Subcutaneous abdominal adipose tissue (tissue), 5 donors: ENCODE measurements at regions not wholly inside any gene's neighbourhood (a gene's known extent, or its start where the extent isn't known, plus 50 kb on each side); places are given as distances from the start of the nearest gene placed in this dataset.

ENCODE experiments used
- H3K27ac ChIP-seq: one replicate; pipeline ENCODE4 v1.7.0; 2013; ENCODE audit warnings: low read depth, mild to moderate bottlenecking, inconsistent platforms, low read length, moderate library complexity
- H3K27me3 ChIP-seq, 5 donors: one replicate each; pipeline ENCODE4 v1.7.0; 2013; ENCODE audit warnings: low read length in 5 of 5, inconsistent platforms in 1 of 5; ENCODE audit not compliant: control insufficient read depth in 5 of 5, insufficient read depth in 4 of 5
- H3K36me3 ChIP-seq, 5 donors: one replicate each; pipeline ENCODE4 v1.7.0; 2013; ENCODE audit warnings: low read length in 5 of 5; ENCODE audit not compliant: control insufficient read depth in 5 of 5, insufficient read depth in 5 of 5
- H3K4me1 ChIP-seq, 5 donors: one replicate each; pipeline ENCODE4 v1.7.0; 2013; ENCODE audit warnings: low read length in 5 of 5, mild to moderate bottlenecking in 3 of 5, moderate library complexity in 1 of 5; ENCODE audit not compliant: control insufficient read depth in 5 of 5, insufficient read depth in 5 of 5
- H3K4me3 ChIP-seq, 5 donors: one replicate each; pipeline ENCODE4 v1.7.0; 2013; ENCODE audit warnings: low read length in 5 of 5, low read depth in 1 of 5
- H3K9ac ChIP-seq, 5 donors: one replicate each; pipeline ENCODE4 v1.7.0; 2013; ENCODE audit warnings: low read length in 5 of 5, mild to moderate bottlenecking in 4 of 5, moderate library complexity in 3 of 5
- H3K9me3 ChIP-seq, 5 donors: one replicate each; pipeline ENCODE4 v1.7.0; 2013; ENCODE audit warnings: low read length in 5 of 5; ENCODE audit not compliant: control insufficient read depth in 5 of 5
- donor health status: healthy.
- donor health status: healthy.
- donor health status: healthy.
- donor health status: healthy.
- donor health status: healthy.

DNA sequence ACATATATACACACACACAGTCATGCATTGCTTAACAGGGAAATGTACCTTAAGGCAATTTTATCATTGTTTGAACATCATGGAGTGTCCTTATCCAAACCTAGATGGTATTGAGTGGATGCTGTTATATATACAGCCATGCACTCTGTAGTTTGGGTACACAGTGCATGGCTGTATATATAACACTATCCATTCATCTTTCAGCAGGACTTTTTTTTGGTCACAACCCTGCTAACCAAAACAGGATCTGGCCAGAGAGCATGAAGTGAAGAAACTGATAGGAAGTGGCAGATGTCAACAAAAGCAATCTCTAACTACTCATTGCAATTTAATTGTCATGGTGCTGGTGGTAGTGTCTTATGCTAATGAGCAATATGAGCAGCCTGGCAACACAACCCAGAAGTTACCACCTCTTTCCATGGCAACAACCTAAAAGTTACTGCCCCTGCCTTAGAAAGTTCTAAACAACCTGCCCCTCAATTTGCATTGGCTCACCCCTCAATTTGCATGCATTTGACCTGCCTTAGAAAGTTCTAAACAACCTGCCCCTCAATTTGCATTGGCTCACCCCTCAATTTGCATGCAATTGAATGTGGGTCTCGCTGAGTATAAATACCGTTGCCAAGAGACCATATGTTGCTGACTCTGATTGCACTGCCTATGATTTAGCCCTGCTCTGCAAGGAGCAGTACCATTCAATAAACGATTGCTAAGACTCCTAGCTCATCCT lies 434.9 kb downstream of the DSEL start:
- no peak overlapping the region for H3K4me3 ChIP-seq
- no peaks in the 10 kb centered on the region for H3K9me3 ChIP-seq
- H3K27ac ChIP-seq, result no peak overlapping the region
- H3K36me3 ChIP-seq, result no peaks in the 10 kb centered on the region
- H3K9ac ChIP-seq, result no peak overlapping the region
- H3K27me3 ChIP-seq, result no peaks in the 10 kb centered on the region
- no peaks in the 10 kb centered on the region for H3K4me1 ChIP-seq

DNA sequence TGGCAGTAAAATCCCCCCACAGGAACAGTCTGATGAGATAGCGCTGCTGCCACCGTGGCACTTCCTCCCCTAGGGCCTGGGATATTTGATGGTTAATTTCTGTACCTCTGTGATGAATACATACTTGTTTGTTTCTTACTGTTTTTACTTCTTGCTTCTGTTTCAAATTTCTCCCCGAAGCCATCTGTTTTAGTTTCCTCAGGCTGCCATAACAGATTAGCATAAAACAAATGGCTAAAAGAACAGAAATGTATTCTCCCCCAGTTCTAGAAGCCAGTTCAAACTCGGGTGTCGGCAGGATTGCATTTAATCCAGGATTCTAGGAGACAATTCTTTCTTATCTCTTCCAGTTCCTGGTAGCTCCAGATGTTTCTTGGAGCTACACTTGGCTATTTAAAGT lies 435.9 kb downstream of the DSEL start:
- no peak overlapping the region for H3K27ac ChIP-seq
- no peaks in the 10 kb centered on the region for H3K4me1 ChIP-seq
- H3K9ac ChIP-seq, result no peak overlapping the region
- no peaks in the 10 kb centered on the region for H3K27me3 ChIP-seq
- H3K36me3 ChIP-seq, result no peaks in the 10 kb centered on the region
- no peak overlapping the region for H3K4me3 ChIP-seq
- no peaks in the 10 kb centered on the region for H3K9me3 ChIP-seq

DNA sequence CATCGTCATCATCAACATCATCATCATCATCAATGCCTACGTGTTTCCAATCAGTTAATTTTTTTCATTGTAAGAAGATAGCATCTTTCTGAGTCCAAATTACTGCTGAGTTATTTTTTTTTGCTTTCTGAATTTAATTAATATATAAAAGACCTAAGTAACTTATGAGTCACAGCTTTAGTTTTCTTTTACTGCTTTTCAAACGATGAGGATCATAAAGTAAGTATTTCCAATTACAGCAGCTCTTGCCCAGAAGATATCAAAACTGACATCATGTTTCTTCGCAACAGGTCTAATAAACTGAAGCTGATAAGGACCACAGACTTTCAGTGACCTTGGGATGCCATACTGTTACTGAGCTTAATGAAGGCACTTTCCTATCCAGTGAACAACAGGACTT lies 442.2 kb downstream of the DSEL start:
- H3K27me3 ChIP-seq, result no peaks in the 10 kb centered on the region
- H3K9me3 ChIP-seq, result no peaks in the 10 kb centered on the region
- no peak overlapping the region for H3K9ac ChIP-seq
- H3K4me1 ChIP-seq, result no peaks in the 10 kb centered on the region
- no peaks in the 10 kb centered on the region for H3K36me3 ChIP-seq
- no peak overlapping the region for H3K4me3 ChIP-seq
- H3K27ac ChIP-seq, result no peak overlapping the region

- H3K27me3 ChIP-seq, result no peaks in the 10 kb centered on the region
- no peak overlapping the region for H3K4me3 ChIP-seq
- H3K9me3 ChIP-seq, result no peaks in the 10 kb centered on the region
- no peaks in the 10 kb centered on the region for H3K4me1 ChIP-seq
- H3K36me3 ChIP-seq, result no peaks in the 10 kb centered on the region
- no peak overlapping the region for H3K9ac ChIP-seq
- H3K27ac ChIP-seq, result no peak overlapping the region
Observed at GRCh38 chr18:67072791-67073190, 443.7 kb downstream of the DSEL start.

- Histone ChIP-seq H3K4me1 (no peaks in the 10 kb centered on the region), H3K9me3 (no peaks in the 10 kb centered on the region), H3K36me3 (no peaks in the 10 kb centered on the region), H3K9ac (no peak overlapping the region), H3K27me3 (no peaks in the 10 kb centered on the region), H3K27ac (no peak overlapping the region), H3K4me3 (no peak overlapping the region)
Observed at GRCh38 chr18:67068608-67069007, 447.9 kb downstream of the DSEL start.

- Histone ChIP-seq H3K4me3 (no peak overlapping the region), H3K9me3 (peaks cover 0 to 3% (median 0%) of the 10 kb centered on the region in 5 donors), H3K27me3 (no peaks in the 10 kb centered on the region)
Observed at GRCh38 chr18:67047334-67047733, 443.4 kb upstream of the CDH19 start.

GRCh38 chr18:67043276-67043675 lies 439.4 kb upstream of the CDH19 start:
- Histone ChIP-seq H3K27me3 (no peaks in the 10 kb centered on the region), H3K9me3 (peaks cover 0 to 3% (median 0%) of the 10 kb centered on the region in 5 donors), H3K36me3 (no peaks in the 10 kb centered on the region), H3K27ac (no peak overlapping the region), H3K4me3 (no peak overlapping the region), H3K9ac (no peak overlapping the region), H3K4me1 (no peaks in the 10 kb centered on the region)

More at GRCh38 chr18:67047334-67047733, 443.4 kb upstream of the CDH19 start:
- Histone ChIP-seq H3K27ac (no peak overlapping the region), H3K4me1 (no peaks in the 10 kb centered on the region), H3K9ac (no peak overlapping the region), H3K36me3 (no peaks in the 10 kb centered on the region)

GRCh38 chr18:67041334-67041733 lies 437.4 kb upstream of the CDH19 start:
- Histone ChIP-seq H3K27ac (no peak overlapping the region), H3K9me3 (peaks cover 0 to 3% (median 0%) of the 10 kb centered on the region in 5 donors), H3K36me3 (no peaks in the 10 kb centered on the region), H3K9ac (no peak overlapping the region), H3K27me3 (no peaks in the 10 kb centered on the region), H3K4me3 (no peak overlapping the region), H3K4me1 (no peaks in the 10 kb centered on the region)

DNA sequence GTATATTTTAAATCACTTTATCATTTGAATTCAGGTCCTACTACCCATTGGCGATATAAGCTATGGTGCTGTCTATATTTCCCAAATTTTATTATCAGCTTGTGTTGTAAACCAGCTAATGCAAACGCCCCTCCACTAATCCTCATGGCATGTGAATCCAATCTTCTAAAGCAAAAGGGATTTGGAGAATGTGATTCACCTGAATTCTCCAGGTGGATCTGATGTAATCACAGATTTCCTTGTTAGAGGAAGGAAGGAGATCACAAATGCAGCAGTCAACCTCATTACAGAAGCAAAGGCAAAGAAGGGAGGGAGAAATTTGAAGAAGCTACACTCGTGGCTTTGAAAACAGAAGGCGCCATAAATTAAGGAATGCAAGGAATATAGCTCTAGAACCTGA lies 431.1 kb upstream of the CDH19 start:
- Histone ChIP-seq H3K27me3 (no peaks in the 10 kb centered on the region), H3K27ac (no peak overlapping the region), H3K4me3 (no peak overlapping the region), H3K9ac (no peak overlapping the region), H3K9me3 (no peaks in the 10 kb centered on the region), H3K4me1 (no peaks in the 10 kb centered on the region), H3K36me3 (no peaks in the 10 kb centered on the region)

GRCh38 chr18:67023059-67023458 lies 419.2 kb upstream of the CDH19 start:
- no peaks in the 10 kb centered on the region for H3K4me1 ChIP-seq
- H3K27me3 ChIP-seq, result no peaks in the 10 kb centered on the region
- H3K4me3 ChIP-seq, result no peak overlapping the region
- H3K9me3 ChIP-seq, result no peaks in the 10 kb centered on the region
- no peaks in the 10 kb centered on the region for H3K36me3 ChIP-seq
- no peak overlapping the region for H3K9ac ChIP-seq
- H3K27ac ChIP-seq, result no peak overlapping the region
